HepG2 (cell line): ENCODE measurements at regions not wholly inside any gene's neighbourhood (a gene's known extent, or its start where the extent isn't known, plus 50 kb on each side); places are given as distances from the start of the nearest gene placed in this dataset.

Experiments
- ATAC-seq: fragments of 200-7000 bp; cut with Tn5 transposase; 3 replicates; pipeline ENCODE4 v1.9.1; 2020; ENCODE audit warnings: mild to moderate bottlenecking, moderate library complexity
- BruUV-seq: library from RNA; stranded (reverse); fragments of 400-500 nt; replicated peaks from 2 replicates; lab custom pipeline; 2021; lab: Mats Ljungman, UMichigan
- CTCF ChIA-PET: fragments of 300-600 bp; formaldehyde crosslinking; extraction: SDS; loops from one replicate; lab custom pipeline; 2021; ENCODE audit warnings: low total read pairs, inconsistent platforms, low intra/inter-chr PET ratio; lab: Yijun Ruan, JAX
- POLR2A ChIA-PET: fragments of 350-600 bp; sonication (Branson Sonifier 250); formaldehyde crosslinking; loops from one replicate; lab custom pipeline; 2020; ENCODE audit warnings: antibody characterized with exemption, inconsistent platforms; lab: Yijun Ruan, JAX
- DNase-seq: peaks from one replicate; pipeline ENCODE4 v3.0.0-alpha.2; 2015; ENCODE audit warnings: low spot score
- FAIRE-seq: peaks from 3 replicates; lab custom pipeline; 2011; peaks lifted over from hg19 to GRCh38; lab: Jason Lieb, UNC
- H2AFZ ChIP-seq: one replicate; pipeline ENCODE4 v1.6.1; 2011; ENCODE audit warnings: low read length, inconsistent platforms
- H3K27ac ChIP-seq: fragments of 300-600 bp; 3 replicates; pipeline ENCODE4 v1.8.0; 2011; ENCODE audit warnings: mixed run types, mild to moderate bottlenecking, mixed read lengths, low read length, inconsistent platforms; ENCODE audit not compliant: insufficient read depth; ENCODE audit errors: extremely low read length
- H3K27me3 ChIP-seq, 2 experiments: fragments of 200-600 bp in 1 of 2; 2 replicates in 1 of 2; 3 replicates in 1 of 2; pipeline versions ENCODE4 v1.6.0 to v1.8.0; 2011; ENCODE audit warnings: low read length in 2 of 2, mild to moderate bottlenecking in 2 of 2, moderate library complexity in 2 of 2, inconsistent platforms in 1 of 2; ENCODE audit not compliant: insufficient read depth in 2 of 2, control insufficient read depth in 1 of 2
- H3K36me3 ChIP-seq, 2 experiments: fragments of 200-600 bp in 1 of 2; replicated peaks in 1 of 2; 2 replicates in 1 of 2; 3 replicates in 1 of 2; pipeline versions ENCODE4 v1.5.1 to v1.8.0; 2011; ENCODE audit warnings: low read length in 2 of 2, inconsistent platforms in 1 of 2; ENCODE audit not compliant: insufficient read depth in 2 of 2, control insufficient read depth in 1 of 2
- H3K4me1 ChIP-seq: 2 replicates; pipeline ENCODE4 v1.5.1; 2012; ENCODE audit warnings: low read length, inconsistent platforms; ENCODE audit not compliant: insufficient read depth
- H3K4me2 ChIP-seq: 2 replicates; pipeline ENCODE4 v1.6.0; 2011; ENCODE audit warnings: low read depth, low read length, inconsistent platforms
- H3K4me3 ChIP-seq, 3 experiments: fragments of 200-600 bp in 1 of 3; sonication (generic), shearing (Covaris generic) in 1 of 3; replicated peaks in 1 of 3; 2 replicates each; pipeline ENCODE4 v1.5.1; 2011 to 2016; ENCODE audit warnings: low read length in 3 of 3, inconsistent platforms in 2 of 3, low read depth in 2 of 3, mild to moderate bottlenecking in 2 of 3, control low read depth in 1 of 3, mixed read lengths in 1 of 3; ENCODE audit not compliant: insufficient read depth in 1 of 3
- H3K79me2 ChIP-seq: one replicate; pipeline ENCODE4 v1.6.1; 2011; ENCODE audit warnings: low read length, inconsistent platforms; ENCODE audit not compliant: insufficient read depth
- H3K9ac ChIP-seq: 2 replicates; pipeline ENCODE4 v1.6.0; 2011; ENCODE audit warnings: mild to moderate bottlenecking, low read depth, low read length, inconsistent platforms; ENCODE audit not compliant: insufficient read depth
- H3K9me3 ChIP-seq: 2 replicates; pipeline ENCODE4 v1.5.1; 2012; ENCODE audit warnings: mild to moderate bottlenecking, low read length
- H4K20me1 ChIP-seq: 2 replicates; pipeline ENCODE4 v1.6.0; 2011; ENCODE audit warnings: inconsistent platforms, mild to moderate bottlenecking, low read length, moderate library complexity; ENCODE audit not compliant: insufficient read depth
- ADNP ChIP-seq: sonication (generic); formaldehyde crosslinking; IDR thresholded peaks from 2 replicates; pipeline ENCODE4 v1.4.0; 2020; ENCODE audit warnings: missing genetic modification reagents
- AHDC1 ChIP-seq: sonication (generic); formaldehyde crosslinking; IDR thresholded peaks from 2 replicates; pipeline ENCODE4 v1.5.1; 2020; ENCODE audit warnings: mild to moderate bottlenecking, missing genetic modification reagents, borderline replicate concordance
- CBX5 ChIP-seq: sonication (generic); formaldehyde crosslinking; IDR thresholded peaks from 2 replicates; pipeline ENCODE4 v1.4.0; 2020; ENCODE audit warnings: missing genetic modification reagents, borderline replicate concordance
- ELF3 ChIP-seq: IDR thresholded peaks from 2 replicates; pipeline ENCODE4 v1.6.1; 2016; ENCODE audit warnings: missing genetic modification reagents, missing compliant biosample characterization
- GLMP ChIP-seq: sonication (generic); formaldehyde crosslinking; IDR thresholded peaks from 2 replicates; pipeline ENCODE4 v1.9.0; 2021; ENCODE audit warnings: missing genetic modification reagents, mild to moderate bottlenecking, borderline replicate concordance
- HMG20B ChIP-seq: conservative IDR thresholded peaks from 2 replicates; pipeline ENCODE4 v1.6.1; 2016; ENCODE audit warnings: missing genetic modification reagents, missing compliant biosample characterization
- MEF2D ChIP-seq: sonication (generic); formaldehyde crosslinking; IDR thresholded peaks from 2 replicates; pipeline ENCODE4 v1.5.1; 2020; ENCODE audit warnings: mild to moderate bottlenecking, missing genetic modification reagents
- MTA1 ChIP-seq: sonication (generic); formaldehyde crosslinking; IDR thresholded peaks from 2 replicates; pipeline ENCODE4 v1.4.0; 2020; ENCODE audit warnings: missing genetic modification reagents, mild to moderate bottlenecking, borderline replicate concordance
- NR2F6 ChIP-seq, 2 experiments: IDR thresholded peaks; 2 replicates each; pipeline ENCODE4 v1.6.1; 2016; ENCODE audit warnings: antibody characterized with exemption in 1 of 2, mild to moderate bottlenecking in 1 of 2
- PITX1 ChIP-seq: sonication (generic); formaldehyde crosslinking; IDR thresholded peaks from 2 replicates; pipeline ENCODE4 v1.5.1; 2020; ENCODE audit warnings: mild to moderate bottlenecking, missing genetic modification reagents
- SRSF1 ChIP-seq: fragments of 200-400 bp; formaldehyde crosslinking; optimal IDR thresholded peaks from 2 replicates; pipeline ENCODE3; 2017; ENCODE audit warnings: mild to moderate bottlenecking, low read depth, low read length, moderate library complexity
- ZBTB7A ChIP-seq: sonication (generic); formaldehyde crosslinking; IDR thresholded peaks from 2 replicates; pipeline ENCODE4 v1.8.0; 2022; ENCODE audit warnings: mild to moderate bottlenecking, missing genetic modification reagents
- ZIK1 ChIP-seq: sonication (generic); formaldehyde crosslinking; IDR thresholded peaks from 2 replicates; pipeline ENCODE4 v1.5.0; 2020; ENCODE audit warnings: mild to moderate bottlenecking, low read depth, missing genetic modification reagents, borderline replicate concordance
- ZMYM4 ChIP-seq: sonication (generic); formaldehyde crosslinking; IDR thresholded peaks from 2 replicates; pipeline ENCODE4 v1.8.1; 2023; ENCODE audit warnings: mild to moderate bottlenecking, missing genetic modification reagents
- ZNF124 ChIP-seq: sonication (generic); formaldehyde crosslinking; IDR thresholded peaks from 2 replicates; pipeline ENCODE4 v1.4.0; 2020; ENCODE audit warnings: missing genetic modification reagents
- WGBS: methylation state at CpG from one replicate; pipeline ENCODE4 v1.1.6; 2017; ENCODE audit warnings: low lambda C conversion rate; 5-methylcytosine and 5-hydroxymethylcytosine counted together
- in situ Hi-C: cut with HindIII; loops from 2 replicates; pipeline ENCODE4 v1.10.0; 2017; ENCODE audit warnings: low pct_unique_long_range_greater_than_20kb; ENCODE audit not compliant: extremely low pct_ligation_motif_present
- intact Hi-C: fragments of 100-400 bp; cut with micrococcal nuclease; formaldehyde crosslinking; loops from one replicate; pipeline ENCODE4 v1.10.0; 2022; ENCODE audit not compliant: unreplicated experiment
- TF ChIP-seq, protein P1 (sequence below): sonication (generic); formaldehyde crosslinking; IDR thresholded peaks from 2 replicates; pipeline ENCODE4 v1.4.0; 2020; ENCODE audit warnings: missing genetic modification reagents

DNA sequence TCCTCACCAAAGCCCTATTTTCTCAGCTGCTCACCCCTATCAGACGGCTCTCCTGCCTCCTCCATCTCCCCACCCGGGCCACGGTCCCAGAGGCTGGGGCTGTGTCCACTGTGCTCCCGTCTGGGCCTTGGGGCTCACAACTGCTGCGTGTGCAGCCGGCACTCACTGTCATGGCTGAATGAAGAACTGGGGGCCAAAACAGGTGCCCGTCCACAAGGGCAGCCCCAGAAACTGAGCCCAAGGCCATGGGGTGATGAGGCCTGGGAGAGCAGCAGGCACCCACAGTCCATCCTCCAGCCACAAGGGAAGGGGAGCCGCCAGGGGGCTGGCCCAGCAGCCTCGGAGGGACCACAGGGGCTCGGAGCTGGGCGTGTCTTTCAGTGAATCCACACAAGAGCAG, 159.5 kb downstream of the DLL1 start:
- in situ Hi-C loops (no loop called here), intact Hi-C loops (no loop called here)
- ChIA-PET CTCF (no interaction called here), POLR2A (no interaction called here)
- BruUV-seq: no TSS peak
- ATAC-seq (no peak; the same call in 2 of the 3 replicates), DNase-seq (no peak), FAIRE-seq (no peak)
- no peak overlapping the region for H3K4me2 ChIP-seq
- no peaks in the 10 kb centered on the region for H3K9me3 ChIP-seq
- H3K9ac ChIP-seq: no peak overlapping the region
- no peak overlapping the region for H3K4me3 ChIP-seq
- peaks cover 17 to 58% of the 10 kb centered on the region in 2 experiments; a peak in 4 of 5 replicates for H3K27me3 ChIP-seq
- H3K36me3 ChIP-seq: no peaks in the 10 kb centered on the region
- no peaks in the 10 kb centered on the region for H4K20me1 ChIP-seq
- no peak overlapping the region for H3K27ac ChIP-seq
- 24% methylated on average over 6 of the region's 11 CpGs for WGBS
- no peaks in the 10 kb centered on the region for H3K4me1 ChIP-seq
- no peaks in the 10 kb centered on the region for H3K79me2 ChIP-seq
- H2AFZ ChIP-seq: no peak overlapping the region
- TF ChIP-seq ADNP (CRISPR knock-in tag) (no peak), CBX5 (no peak), MEF2D (CRISPR knock-in tag) (no peak), HMG20B (CRISPR knock-in tag) (no peak), ZNF124 (no peak), ZIK1 (CRISPR knock-in tag) (no peak), ZBTB7A (CRISPR knock-in tag) (no peak), ELF3 (CRISPR knock-in tag) (no peak), PITX1 (CRISPR knock-in tag) (no peak), MTA1 (CRISPR knock-in tag) (no peak), AHDC1 (no peak), GLMP (CRISPR knock-in tag) (no peak), NR2F6 (IDR thresholded peaks at IDR 0.05) (no peak), NR2F6 (CRISPR knock-in tag; IDR thresholded peaks at IDR 0.05) (no peak), ZMYM4 (CRISPR knock-in tag) (no peak), SRSF1 (no peak)
- TF ChIP-seq, protein P1, sequence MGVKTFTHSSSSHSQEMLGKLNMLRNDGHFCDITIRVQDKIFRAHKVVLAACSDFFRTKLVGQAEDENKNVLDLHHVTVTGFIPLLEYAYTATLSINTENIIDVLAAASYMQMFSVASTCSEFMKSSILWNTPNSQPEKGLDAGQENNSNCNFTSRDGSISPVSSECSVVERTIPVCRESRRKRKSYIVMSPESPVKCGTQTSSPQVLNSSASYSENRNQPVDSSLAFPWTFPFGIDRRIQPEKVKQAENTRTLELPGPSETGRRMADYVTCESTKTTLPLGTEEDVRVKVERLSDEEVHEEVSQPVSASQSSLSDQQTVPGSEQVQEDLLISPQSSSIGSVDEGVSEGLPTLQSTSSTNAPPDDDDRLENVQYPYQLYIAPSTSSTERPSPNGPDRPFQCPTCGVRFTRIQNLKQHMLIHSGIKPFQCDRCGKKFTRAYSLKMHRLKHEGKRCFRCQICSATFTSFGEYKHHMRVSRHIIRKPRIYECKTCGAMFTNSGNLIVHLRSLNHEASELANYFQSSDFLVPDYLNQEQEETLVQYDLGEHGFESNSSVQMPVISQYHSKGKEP: no peak
